ENCODE measurements at regions not wholly inside any gene's neighbourhood (a gene's known extent, or its start where the extent isn't known, plus 50 kb on each side); places are given as distances from the start of the nearest gene placed in this dataset.

DNA sequence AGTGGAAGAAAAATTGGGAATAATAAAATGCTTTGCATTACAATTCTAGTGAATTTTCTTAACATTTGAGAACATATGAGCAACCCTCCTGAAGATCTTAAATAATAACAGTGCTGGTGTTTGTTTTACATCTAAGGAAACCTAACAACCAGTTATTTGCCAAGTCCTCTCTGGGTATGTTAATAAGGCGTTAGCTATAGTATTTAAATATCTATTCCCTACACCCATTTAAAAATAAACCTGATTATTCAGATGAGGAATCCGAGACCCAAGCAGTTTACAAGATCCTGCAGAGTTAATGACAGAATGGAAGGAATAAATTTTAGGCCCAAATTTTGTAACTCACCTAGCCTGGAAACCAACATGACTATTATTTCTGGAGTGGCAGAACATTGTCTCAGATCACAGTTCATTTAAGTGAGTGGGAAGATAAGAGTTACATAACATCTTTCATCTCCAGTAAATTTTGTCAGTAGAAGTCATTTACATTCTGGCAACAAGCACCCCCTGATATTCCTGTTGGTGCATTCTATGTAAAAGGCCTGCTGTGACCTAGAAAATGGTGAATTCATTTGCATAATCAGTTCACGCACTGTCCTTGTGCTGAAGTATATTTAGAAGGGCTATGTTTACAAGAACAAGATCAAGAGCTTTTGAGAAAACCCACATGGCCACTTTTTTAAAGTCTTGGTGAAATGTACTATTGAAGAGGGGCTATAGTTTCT is 148.2 kb downstream of the COX7C start:
- TF ChIP-seq, protein P1, sequence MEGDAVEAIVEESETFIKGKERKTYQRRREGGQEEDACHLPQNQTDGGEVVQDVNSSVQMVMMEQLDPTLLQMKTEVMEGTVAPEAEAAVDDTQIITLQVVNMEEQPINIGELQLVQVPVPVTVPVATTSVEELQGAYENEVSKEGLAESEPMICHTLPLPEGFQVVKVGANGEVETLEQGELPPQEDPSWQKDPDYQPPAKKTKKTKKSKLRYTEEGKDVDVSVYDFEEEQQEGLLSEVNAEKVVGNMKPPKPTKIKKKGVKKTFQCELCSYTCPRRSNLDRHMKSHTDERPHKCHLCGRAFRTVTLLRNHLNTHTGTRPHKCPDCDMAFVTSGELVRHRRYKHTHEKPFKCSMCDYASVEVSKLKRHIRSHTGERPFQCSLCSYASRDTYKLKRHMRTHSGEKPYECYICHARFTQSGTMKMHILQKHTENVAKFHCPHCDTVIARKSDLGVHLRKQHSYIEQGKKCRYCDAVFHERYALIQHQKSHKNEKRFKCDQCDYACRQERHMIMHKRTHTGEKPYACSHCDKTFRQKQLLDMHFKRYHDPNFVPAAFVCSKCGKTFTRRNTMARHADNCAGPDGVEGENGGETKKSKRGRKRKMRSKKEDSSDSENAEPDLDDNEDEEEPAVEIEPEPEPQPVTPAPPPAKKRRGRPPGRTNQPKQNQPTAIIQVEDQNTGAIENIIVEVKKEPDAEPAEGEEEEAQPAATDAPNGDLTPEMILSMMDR (IDR thresholded peaks at IDR 0.05; ENCODE audit: low read depth, low read length) = no peak
- no peak overlapping the region for H3K4me3 ChIP-seq (replicated peaks in 1 of 2; ENCODE audit: low read depth in 2 of 2, low read length in 2 of 2)
- DNase-seq (ENCODE audit: low read depth in 2 of 2) = no peak

DNA sequence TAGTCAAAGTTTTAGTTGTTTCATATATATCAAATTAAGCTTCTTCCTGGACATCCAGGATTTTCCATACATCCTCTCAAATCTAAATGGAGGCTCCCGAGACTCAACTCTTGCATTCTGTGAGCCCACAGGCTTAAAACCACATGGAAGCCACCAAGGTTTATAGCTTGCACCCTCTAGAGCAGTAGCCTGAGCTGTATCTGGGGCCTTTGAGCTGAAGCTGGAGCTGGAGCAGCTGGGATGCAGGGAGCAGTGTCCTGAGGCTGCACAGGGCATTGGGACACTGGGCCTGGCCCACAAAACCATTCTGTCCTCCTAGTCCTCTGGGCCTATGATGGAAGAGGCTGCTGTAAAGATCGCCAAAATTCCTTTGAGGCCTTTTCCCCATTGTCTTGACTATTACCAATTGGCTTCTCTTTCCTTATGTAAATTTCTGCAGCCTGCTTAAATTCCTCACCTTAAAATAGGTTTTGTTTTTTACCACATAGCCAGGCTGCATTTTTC is 151.0 kb downstream of the COX7C start:
- TF ChIP-seq, protein P1 (IDR thresholded peaks at IDR 0.05; ENCODE audit: low read depth, low read length) = no peak
- DNase-seq (ENCODE audit: low read depth in 2 of 2) = no peak
- H3K4me3 ChIP-seq (replicated peaks in 1 of 2; ENCODE audit: low read depth in 2 of 2, low read length in 2 of 2) = no peak overlapping the region

DNA sequence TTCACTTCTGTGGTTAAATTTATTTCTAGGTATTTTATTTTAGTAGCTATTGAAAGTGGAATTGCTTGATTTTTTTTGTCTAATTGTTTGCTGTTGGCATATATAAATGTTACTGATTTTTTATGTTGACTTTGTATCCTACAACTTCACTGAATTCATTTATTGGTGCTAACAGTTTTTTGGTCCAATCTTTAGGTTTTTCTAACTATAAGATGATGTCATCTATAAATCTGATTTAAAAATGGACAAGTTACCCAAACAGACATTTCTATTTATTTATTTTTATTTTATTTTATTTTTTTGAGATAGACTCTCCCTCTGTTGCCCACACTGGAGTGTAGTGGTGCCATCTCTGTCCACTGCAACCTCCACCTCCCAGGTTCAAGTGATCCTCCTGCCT is 162.3 kb downstream of the COX7C start:
- no peak overlapping the region for H3K4me3 ChIP-seq (replicated peaks in 1 of 2; ENCODE audit: low read depth in 2 of 2, low read length in 2 of 2)
- TF ChIP-seq, protein P1 (IDR thresholded peaks at IDR 0.05; ENCODE audit: low read depth, low read length) = no peak
- DNase-seq (ENCODE audit: low read depth in 2 of 2) = no peak

DNA sequence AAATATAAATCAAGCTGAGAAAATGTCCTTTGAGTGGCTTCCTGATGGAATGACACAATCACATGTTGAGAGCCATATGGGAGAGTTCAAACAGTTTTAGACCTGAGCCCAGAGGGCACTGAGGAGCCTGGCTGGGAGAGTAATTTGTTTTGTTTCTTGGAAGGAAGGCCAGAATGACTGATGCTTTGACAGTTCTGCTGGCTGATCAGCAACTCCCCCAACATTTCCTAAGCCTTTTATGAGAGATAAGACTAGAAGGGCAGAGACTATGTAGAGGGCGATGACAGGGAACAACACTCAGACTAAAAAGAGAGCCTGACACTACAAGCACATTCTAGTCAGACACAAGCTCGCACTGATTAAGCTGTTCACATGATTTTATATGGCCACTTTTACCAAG is 169.2 kb downstream of the COX7C start:
- TF ChIP-seq, protein P1 (IDR thresholded peaks at IDR 0.05; ENCODE audit: low read depth, low read length) = no peak
- no peak for DNase-seq (ENCODE audit: low read depth in 2 of 2)
- no peak overlapping the region for H3K4me3 ChIP-seq (replicated peaks in 1 of 2; ENCODE audit: low read depth in 2 of 2, low read length in 2 of 2)

DNA sequence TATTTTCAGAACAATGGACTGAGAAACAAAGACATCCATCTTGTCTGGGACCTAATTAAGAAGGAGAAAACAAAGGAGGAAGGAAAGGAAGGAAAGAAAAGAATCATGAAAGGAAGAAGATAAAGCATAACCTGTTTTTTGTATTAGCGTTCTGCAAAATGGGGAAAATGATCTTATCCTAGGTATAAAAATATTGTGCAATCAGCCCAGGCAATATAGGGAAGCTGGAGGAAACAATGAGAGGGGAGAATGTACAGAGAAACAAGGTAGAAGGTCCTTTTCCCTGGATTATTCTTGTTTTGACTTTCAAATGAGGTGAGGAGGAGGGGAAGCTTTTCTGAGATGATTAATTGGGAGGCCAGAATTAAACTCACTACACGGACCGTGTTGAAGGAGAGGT is 177.9 kb downstream of the COX7C start:
- DNase-seq (ENCODE audit: low read depth in 2 of 2) = no peak
- TF ChIP-seq, protein P1 (IDR thresholded peaks at IDR 0.05; ENCODE audit: low read depth, low read length) = no peak
- H3K4me3 ChIP-seq (replicated peaks in 1 of 2; ENCODE audit: low read depth in 2 of 2, low read length in 2 of 2) = no peak overlapping the region

DNA sequence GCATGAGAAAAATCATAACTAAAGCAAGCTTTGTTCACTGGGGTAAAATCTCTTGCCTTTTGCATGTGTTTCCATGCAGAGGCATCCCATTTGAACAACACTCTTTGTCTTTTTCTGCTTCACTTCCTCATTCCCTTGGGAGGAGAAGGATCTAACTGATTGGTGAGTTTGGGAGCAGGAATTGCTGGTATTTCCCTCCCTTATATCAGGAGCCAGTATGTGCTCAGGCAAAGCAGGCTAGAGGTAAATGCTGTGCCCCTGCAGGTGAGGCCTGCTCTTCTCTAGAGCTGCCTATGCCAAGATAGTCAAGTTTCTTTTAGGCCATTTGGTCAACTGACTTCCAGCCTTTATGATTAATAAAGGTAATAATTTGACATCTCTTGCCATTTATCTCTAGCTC is 179.9 kb downstream of the COX7C start:
- no peak for DNase-seq (ENCODE audit: low read depth in 2 of 2)
- TF ChIP-seq, protein P1 (IDR thresholded peaks at IDR 0.05; ENCODE audit: low read depth, low read length) = no peak
- no peak overlapping the region for H3K4me3 ChIP-seq (replicated peaks in 1 of 2; ENCODE audit: low read depth in 2 of 2, low read length in 2 of 2)

DNA sequence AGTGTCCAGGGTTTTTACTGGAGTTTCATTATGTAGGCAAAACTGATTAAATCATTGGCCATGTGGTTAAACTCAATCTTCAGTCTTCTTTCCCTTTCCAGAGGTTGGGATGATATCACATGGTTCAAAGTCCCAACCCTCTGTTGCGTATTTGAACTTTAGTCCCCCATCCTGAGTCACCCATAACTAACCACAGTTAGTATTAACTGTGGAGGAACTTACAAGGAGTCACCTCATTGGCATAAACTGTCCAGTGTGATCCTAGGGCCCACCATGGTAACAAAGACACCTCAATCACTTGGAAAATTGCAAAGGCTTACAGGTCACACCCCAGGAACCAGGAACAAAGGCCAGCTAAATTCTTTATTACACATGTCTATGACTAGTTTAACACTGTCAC is 188.5 kb downstream of the COX7C start:
- TF ChIP-seq, protein P1 (IDR thresholded peaks at IDR 0.05; ENCODE audit: low read depth, low read length) = no peak
- DNase-seq (ENCODE audit: low read depth in 2 of 2) = no peak
- H3K4me3 ChIP-seq (replicated peaks in 1 of 2; ENCODE audit: low read depth in 2 of 2, low read length in 2 of 2) = no peak overlapping the region

Measured in cardiac fibroblast (primary cell).